HG02981 (cell line): ENCODE measurements at regions not wholly inside any gene's neighbourhood (a gene's known extent, or its start where the extent isn't known, plus 50 kb on each side); places are given as distances from the start of the nearest gene placed in this dataset.
"Not testable (repeated sequence)": the region's sequence is repeated elsewhere in the genome, so short reads cannot be mapped to it uniquely, and the experiment has no call there.

Experiments used
- ATAC-seq: cut with Tn5 transposase; IDR thresholded peaks from one replicate; pipeline ENCODE4 v1.9.1; 2021; ENCODE audit warnings: mild to moderate bottlenecking, moderate library complexity; ENCODE audit not compliant: unreplicated experiment

GRCh38 chr12:9313479-9313878 is 105.3 kb upstream of the PZP start:
- not testable (repeated sequence) for ATAC-seq

- ATAC-seq: not testable (repeated sequence)
Measured at GRCh38 chr12:9312406-9313392, 104.5 kb upstream of the PZP start.

GRCh38 chr12:9311454-9311853 is 103.3 kb upstream of the PZP start:
- ATAC-seq: not testable (repeated sequence)

DNA sequence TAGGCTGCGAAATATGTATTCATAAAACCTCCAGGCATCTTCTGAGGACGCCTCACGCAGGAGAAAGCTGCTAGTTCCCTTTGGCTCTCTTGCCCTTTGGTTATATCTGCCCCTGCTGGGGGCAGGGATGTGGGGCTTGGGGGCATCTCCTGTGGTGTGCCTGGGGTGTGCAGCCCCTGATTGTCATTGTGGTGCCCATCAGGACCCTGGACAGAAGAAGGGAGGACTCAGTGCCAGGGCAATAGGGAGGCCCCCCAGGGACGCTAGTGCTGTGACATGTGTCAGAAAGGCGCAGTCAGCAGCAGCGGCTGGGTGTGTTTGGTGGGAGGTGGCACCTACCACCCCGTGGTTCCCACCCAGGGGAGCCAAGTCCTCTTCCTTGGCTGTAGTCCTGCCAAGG is 102.5 kb upstream of the PZP start:
- ATAC-seq: not testable (repeated sequence)

DNA sequence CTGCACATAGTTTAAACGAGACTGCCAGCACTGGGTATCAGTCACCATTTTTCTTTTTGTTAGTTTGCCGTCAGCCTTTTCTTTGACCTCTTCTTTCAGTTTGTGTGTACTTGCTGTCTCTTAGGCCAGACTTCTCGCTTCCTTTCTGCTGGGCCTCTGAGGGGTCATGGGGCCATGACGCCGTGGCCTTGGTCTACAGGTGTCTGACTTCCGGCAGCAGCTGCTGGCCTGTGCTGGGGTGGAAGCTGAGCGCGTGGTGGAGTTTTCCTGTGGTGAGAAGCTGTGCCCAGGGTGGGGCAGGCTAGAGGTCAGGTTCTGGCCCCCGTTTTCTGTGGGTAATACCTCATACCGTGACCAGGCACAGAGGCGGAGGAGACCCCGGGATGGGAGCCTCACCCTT is 101.6 kb upstream of the PZP start:
- not testable (repeated sequence) for ATAC-seq

DNA sequence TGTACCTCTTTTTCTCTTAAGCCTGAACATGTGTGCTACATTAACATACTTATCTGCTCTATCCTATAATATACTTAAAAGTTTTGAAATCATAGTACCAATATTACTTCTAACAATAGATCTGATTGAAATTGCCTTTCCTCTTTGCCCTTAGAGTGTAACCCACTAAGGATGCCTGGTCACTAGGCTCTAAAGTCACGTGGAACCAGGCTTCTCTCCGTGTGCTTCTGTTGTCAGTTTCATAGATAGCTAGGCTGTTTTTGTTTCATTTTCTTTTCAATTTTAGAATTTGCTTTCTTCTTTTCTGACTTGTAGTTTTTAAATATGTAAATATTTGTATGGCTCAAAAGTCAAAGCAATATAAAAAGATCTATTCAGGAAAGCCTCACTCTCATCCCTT is 100.5 kb upstream of the PZP start:
- ATAC-seq: not testable (repeated sequence)

GRCh38 chr12:9308163-9308562 is 100.0 kb upstream of the PZP start:
- not testable (repeated sequence) for ATAC-seq

GRCh38 chr12:9307255-9307654 is 99.1 kb upstream of the PZP start:
- ATAC-seq: not testable (repeated sequence)

- not testable (repeated sequence) for ATAC-seq
Measured at GRCh38 chr12:9306004-9306403, 97.8 kb upstream of the PZP start.

DNA sequence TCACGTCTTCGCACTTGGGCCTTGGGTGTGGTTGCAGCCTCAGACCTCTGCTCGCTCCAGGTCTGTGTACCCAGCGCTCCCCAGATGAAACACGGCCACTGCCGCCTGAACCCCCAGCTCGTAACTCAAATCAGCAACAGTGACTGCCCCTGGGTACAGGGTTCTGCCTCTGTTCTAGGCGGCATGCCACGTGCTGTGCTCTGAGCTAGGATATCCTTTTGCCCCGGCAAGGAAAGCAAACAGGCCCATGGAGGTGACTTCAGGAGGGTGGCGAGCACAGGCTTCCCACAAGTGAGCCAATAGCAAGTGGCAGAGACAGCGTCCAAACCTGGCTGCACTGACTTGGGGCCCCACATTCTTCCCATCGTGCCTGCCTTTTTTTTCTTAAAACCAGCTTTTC is 96.3 kb upstream of the PZP start:
- ATAC-seq: not testable (repeated sequence)

DNA sequence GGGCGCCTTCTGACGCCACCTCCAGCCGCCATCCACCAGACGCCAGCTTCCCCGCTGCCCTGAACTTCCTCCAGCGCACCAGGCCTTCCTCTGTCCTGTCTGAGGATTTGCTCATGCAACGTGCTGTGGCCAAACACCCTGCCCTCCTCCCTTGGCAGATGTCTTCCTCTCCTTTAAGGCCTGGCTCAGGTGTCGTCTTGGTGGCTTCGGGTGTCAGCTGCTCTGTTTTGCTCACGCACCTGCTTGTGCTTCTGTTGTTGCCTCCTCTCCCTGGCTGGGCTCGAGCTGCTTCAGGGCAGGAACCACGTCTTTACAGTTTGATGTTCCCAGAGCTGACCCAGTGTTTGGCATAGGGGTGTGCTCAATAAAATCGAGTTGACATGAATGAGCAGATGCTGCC is 87.7 kb upstream of the PZP start:
- ATAC-seq: not testable (repeated sequence)

DNA sequence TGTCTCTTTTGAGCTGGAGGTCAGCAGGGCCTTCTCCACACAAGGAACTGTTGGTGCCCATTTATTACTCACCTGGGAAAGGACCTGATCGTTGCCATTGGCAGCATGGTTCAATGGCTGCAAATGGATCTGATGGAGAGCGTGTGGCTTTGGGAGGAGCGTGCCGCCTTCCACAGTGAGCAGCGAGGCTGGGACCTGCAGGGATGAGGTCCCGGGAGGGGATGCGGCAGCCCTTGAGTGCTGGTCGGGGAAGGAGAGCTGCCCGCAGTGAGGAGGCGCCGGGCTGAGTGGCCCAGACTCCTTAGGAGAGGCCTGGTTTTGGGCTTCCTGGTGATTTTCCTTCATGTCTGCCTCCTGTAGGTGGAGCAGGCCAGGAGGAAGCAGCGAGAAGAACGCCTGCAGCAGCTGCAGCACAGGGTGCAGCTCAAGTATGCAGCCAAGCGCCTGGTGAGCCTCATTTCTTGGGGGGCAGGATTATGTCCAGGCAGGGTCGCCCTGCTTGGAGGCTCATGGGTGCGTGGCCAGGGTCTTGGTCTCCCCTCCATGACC is 86.0 kb upstream of the PZP start:
- ATAC-seq: not testable (repeated sequence)

DNA sequence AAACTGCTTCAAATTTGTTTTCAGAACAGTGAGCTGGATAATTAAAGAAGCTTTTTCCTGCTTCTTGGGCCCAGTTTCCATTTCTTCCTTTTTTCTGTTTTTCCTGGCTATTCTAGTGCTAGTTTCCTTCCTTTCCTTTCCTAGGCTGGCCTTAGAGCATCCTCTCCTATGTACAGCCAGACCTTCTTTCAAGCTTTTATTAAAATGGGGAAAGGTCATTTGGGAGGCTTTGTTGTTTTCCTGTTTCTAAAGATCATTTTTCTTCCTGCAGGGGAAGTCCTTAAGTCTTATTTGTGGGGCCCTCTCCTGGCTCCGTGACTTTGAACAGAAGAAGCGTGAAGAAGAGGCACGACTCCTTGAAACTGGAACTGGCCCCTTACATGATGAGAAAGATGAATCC is 85.2 kb upstream of the PZP start:
- ATAC-seq: not testable (repeated sequence)

DNA sequence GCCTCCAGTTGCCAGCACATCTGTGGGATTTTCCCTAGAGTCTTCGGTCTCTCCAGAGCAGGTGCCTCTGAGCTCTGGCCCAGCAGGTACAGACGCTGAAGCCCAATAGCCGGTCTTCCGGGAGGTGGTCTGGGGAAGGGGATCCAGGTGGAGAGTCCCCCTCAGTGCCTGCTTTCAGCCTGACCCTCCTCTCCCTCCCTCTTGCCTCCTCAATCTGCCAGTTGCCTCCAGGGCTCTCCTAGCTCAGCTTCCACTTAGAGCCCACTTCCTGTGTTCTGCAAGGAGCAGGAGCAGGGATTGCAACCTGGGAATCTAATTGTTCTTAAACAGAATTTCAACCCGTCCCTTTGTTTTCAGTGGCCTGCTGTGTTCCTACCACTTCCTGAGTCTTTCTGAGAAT is 81.8 kb upstream of the PZP start:
- not testable (repeated sequence) for ATAC-seq

DNA sequence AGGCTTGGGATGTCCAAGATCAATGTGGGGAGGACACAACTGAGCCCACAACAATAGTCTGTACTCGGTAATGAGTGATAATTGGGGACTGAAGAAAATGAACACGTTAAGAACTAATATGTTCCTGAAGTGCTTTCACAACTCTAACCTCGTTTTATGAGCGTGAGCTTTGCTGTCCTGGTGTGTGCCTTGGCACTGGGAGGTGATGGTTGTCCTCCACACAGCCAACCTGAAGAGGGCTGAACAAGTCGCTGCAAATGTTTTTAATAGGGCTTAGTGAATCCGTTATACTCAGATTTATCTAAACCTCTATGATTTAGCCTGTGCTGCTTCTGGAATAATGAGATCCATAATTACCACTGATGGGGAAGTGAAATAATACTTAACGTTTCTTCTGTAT is 76.5 kb upstream of the PZP start:
- not testable (repeated sequence) for ATAC-seq

- not testable (repeated sequence) for ATAC-seq
Measured at GRCh38 chr12:9284197-9284596, 76.0 kb upstream of the PZP start.

DNA sequence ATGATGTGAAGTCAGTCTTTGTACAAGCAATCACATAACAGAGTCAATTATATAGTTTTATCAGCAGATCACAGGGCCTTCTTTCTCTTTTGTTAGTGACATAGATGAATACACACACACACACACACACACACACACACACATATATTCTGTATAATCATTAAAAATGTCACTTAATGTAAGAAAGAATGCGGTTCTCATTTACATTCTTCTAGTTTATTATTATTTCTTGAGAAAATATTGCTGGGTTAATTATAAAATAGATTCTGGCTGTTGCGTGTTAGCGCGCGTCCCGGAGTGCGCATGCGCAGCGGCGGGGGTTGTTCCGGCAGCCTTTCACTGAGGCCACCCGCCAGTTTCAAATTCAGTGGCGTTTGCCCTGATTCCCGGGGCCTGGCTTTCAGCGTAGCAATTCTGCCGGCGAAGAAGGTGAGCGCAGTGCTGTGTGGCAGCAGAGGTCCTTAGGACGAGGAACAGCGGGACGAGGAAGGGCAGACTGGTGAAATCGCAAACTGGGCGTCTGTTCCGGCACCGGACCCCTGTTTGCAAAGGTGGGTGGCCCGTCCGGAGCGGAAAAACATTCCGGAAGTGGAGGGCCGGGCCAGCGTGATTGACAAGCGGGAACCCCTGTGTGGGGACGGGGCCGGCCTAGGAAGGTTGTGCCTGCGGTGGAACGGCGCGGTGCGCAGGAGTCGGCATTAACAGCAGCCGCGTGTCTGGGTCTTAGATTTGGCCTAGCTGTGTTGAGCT is 75.3 kb upstream of the PZP start:
- ATAC-seq: not testable (repeated sequence)

- ATAC-seq: no peak
Measured at GRCh38 chr12:9276990-9277389, 68.8 kb upstream of the PZP start.

DNA sequence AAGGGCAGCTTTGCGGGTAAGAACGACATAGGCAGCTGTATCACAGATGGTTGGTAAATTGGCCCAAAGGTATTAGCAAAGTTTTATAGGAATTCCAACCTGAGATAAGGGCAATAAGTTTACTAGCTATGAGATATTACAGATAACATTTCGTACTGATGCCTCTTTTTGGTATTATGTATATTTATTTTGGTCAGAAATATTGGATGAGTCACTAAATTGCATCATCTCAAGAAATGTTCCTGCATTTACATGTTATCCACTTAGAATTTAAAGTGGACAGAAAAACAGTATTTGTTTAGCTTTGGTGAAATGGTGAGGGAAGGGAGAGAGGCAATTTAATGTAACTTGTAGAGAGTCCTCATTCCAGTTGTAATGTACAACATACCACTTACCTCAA is 65.1 kb upstream of the PZP start:
- ATAC-seq: no peak

- no peak for ATAC-seq
Measured at GRCh38 chr12:9271875-9272274, 63.7 kb upstream of the PZP start.

- no peak for ATAC-seq
Measured at GRCh38 chr12:9264546-9264945, 56.4 kb upstream of the PZP start.
